SU-DHL-6 (cell line): ENCODE measurements at regions not wholly inside any gene's neighbourhood (a gene's known extent, or its start where the extent isn't known, plus 50 kb on each side); places are given as distances from the start of the nearest gene placed in this dataset.

Source experiments
- H2AFZ ChIP-seq: fragments of 200-600 bp; sonication (generic); 2 replicates; pipeline ENCODE4 v1.6.1; 2014; ENCODE audit warnings: low read depth, mild to moderate bottlenecking, moderate library complexity, mixed read lengths, antibody characterized with exemption, low read length; ENCODE audit not compliant: severe bottlenecking
- H3F3A ChIP-seq: fragments of 200-600 bp; shearing (Covaris generic); 2 replicates; pipeline ENCODE4 v1.6.0; 2016; ENCODE audit warnings: antibody characterized with exemption, mild to moderate bottlenecking; ENCODE audit not compliant: insufficient read depth
- H3K27ac ChIP-seq: fragments of 200-600 bp; sonication (generic); 2 replicates; pipeline ENCODE4 v1.5.1; 2016; ENCODE audit warnings: low read depth, mild to moderate bottlenecking, low read length, moderate library complexity, mixed read lengths
- H3K27me3 ChIP-seq: fragments of 200-600 bp; sonication (generic), shearing (Covaris generic); 2 replicates; pipeline ENCODE4 v1.6.0; 2014; ENCODE audit warnings: mild to moderate bottlenecking, low read length
- H3K36me3 ChIP-seq: fragments of 200-600 bp; sonication (generic); 2 replicates; pipeline ENCODE4 v1.6.1; 2014; ENCODE audit warnings: mild to moderate bottlenecking, low read length, mixed read lengths
- H3K4me2 ChIP-seq: fragments of 300-600, 200-600 bp; shearing (Covaris generic), sonication (generic); 2 replicates; pipeline ENCODE4 v1.6.0; 2014; ENCODE audit warnings: low read length, low read depth, mild to moderate bottlenecking; ENCODE audit not compliant: poor library complexity, severe bottlenecking
- H3K4me3 ChIP-seq: fragments of 200-600 bp; sonication (generic); 2 replicates; pipeline ENCODE4 v1.5.1; 2014; ENCODE audit warnings: antibody characterized with exemption, low read length, mild to moderate bottlenecking, mixed read lengths; ENCODE audit not compliant: insufficient read depth, poor library complexity, severe bottlenecking
- H3K79me2 ChIP-seq: fragments of 200-600 bp; sonication (generic); 2 replicates; pipeline ENCODE4 v1.6.1; 2014; ENCODE audit warnings: mild to moderate bottlenecking, low read length, moderate library complexity; ENCODE audit not compliant: insufficient read depth
- H3K9ac ChIP-seq: fragments of 200-600 bp; sonication (generic); 2 replicates; pipeline ENCODE4 v1.7.0; 2014; ENCODE audit warnings: mild to moderate bottlenecking, low read length
- H3K9me2 ChIP-seq: fragments of 200-600 bp; sonication (generic); replicated peaks from 2 replicates; pipeline ENCODE4 v1.6.1; 2014; ENCODE audit warnings: low read length; ENCODE audit not compliant: insufficient read depth
- H3K9me3 ChIP-seq: fragments of 200-600 bp; sonication (generic); 2 replicates; pipeline ENCODE4 v1.6.1; 2014; ENCODE audit warnings: low read length, mixed read lengths; ENCODE audit not compliant: insufficient read depth
- H4K20me1 ChIP-seq: fragments of 200-600 bp; sonication (generic); 2 replicates; pipeline ENCODE4 v1.6.1; 2014; ENCODE audit warnings: low read depth, mild to moderate bottlenecking, antibody characterized with exemption, low read length, moderate library complexity, mixed read lengths
- EZH2phosphoT487 ChIP-seq: fragments of 200-600 bp; sonication (generic), shearing (Covaris generic); conservative IDR thresholded peaks from 2 replicates; pipeline ENCODE4 v1.6.1; 2018; ENCODE audit warnings: mild to moderate bottlenecking, antibody characterized with exemption, low read length, moderate library complexity, mixed read lengths
- TF ChIP-seq, protein P1 (sequence below): fragments of 200-600 bp; sonication (generic); IDR thresholded peaks from one replicate; pipeline ENCODE4 v1.5.1; 2017; ENCODE audit warnings: antibody characterized with exemption, mild to moderate bottlenecking, low read length, moderate library complexity; ENCODE audit not compliant: insufficient read depth, poor library complexity, severe bottlenecking

DNA sequence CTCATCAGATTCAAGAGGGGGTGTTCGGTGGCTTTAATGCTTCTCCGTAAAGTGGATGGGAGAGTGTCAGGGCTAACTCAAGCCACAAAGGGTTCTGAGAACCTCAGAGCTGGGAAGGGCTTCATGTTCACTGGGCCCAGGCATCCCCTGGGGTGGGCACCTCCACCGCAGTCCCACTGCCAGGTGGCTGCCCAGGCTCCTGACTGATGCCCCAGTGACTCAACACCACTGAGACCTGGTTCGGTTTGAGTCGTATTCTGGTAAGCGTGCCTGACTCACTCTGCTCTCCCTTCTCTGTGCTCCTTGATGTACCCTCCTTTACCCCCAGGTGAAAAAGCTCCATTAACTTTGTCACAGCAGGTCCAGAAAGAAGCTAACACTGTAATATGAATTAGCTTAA is 304.6 kb downstream of the RPLP1 start:
- Histone ChIP-seq H3K9me3 (peaks cover 12% of the 10 kb centered on the region; the same call in 1 of the 2 replicates), H3K9ac (no peak overlapping the region), H3K4me2 (no peak overlapping the region), H3K79me2 (no peaks in the 10 kb centered on the region), H2AFZ (no peak overlapping the region), H3K27me3 (no peaks in the 10 kb centered on the region), H3K27ac (no peak overlapping the region), H3F3A (no peaks in the 10 kb centered on the region), H3K36me3 (no peaks in the 10 kb centered on the region), H3K9me2 (no peaks in the 10 kb centered on the region), H3K4me3 (no peak overlapping the region), H4K20me1 (no peaks in the 10 kb centered on the region)
- TF ChIP-seq, protein P1, sequence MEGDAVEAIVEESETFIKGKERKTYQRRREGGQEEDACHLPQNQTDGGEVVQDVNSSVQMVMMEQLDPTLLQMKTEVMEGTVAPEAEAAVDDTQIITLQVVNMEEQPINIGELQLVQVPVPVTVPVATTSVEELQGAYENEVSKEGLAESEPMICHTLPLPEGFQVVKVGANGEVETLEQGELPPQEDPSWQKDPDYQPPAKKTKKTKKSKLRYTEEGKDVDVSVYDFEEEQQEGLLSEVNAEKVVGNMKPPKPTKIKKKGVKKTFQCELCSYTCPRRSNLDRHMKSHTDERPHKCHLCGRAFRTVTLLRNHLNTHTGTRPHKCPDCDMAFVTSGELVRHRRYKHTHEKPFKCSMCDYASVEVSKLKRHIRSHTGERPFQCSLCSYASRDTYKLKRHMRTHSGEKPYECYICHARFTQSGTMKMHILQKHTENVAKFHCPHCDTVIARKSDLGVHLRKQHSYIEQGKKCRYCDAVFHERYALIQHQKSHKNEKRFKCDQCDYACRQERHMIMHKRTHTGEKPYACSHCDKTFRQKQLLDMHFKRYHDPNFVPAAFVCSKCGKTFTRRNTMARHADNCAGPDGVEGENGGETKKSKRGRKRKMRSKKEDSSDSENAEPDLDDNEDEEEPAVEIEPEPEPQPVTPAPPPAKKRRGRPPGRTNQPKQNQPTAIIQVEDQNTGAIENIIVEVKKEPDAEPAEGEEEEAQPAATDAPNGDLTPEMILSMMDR = no peak
- TF ChIP-seq EZH2phosphoT487 = no peak

DNA sequence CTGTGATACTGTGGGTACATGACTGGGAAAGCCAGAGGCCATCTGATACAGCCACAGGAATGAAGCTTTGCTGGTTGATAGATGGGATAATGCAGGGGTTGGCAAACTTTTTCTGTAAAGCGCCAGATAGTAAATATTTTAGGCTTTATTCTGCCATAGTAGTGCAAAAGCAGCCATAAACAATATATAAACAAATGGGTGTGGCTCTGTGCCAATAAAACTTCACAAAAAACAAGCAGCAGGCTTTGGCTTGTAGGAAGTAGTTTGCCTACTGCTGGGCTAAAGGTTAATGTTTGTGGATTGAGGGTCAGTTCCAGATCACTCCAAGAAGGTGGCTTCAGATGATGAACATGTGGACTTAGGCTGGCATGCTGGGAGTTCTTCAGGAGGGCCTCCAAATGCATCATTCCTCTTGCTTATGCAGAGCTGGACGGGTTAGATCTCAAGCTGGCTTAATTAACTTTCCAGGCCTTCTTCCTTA is 305.7 kb downstream of the RPLP1 start:
- Histone ChIP-seq H3K4me2 (peak overlapping the region; percentile 26), H2AFZ (no peak overlapping the region), H3F3A (no peaks in the 10 kb centered on the region), H3K9me2 (no peaks in the 10 kb centered on the region), H3K9ac (no peak overlapping the region), H3K79me2 (no peaks in the 10 kb centered on the region), H3K36me3 (no peaks in the 10 kb centered on the region), H3K27me3 (no peaks in the 10 kb centered on the region), H3K27ac (peak overlapping the region; percentile 36; the same call in 1 of the 2 replicates), H3K9me3 (peaks cover 8% of the 10 kb centered on the region; the same call in 1 of the 2 replicates), H3K4me3 (no peak overlapping the region), H4K20me1 (no peaks in the 10 kb centered on the region)
- TF ChIP-seq, protein P1 = no peak
- no peak for TF ChIP-seq EZH2phosphoT487

DNA sequence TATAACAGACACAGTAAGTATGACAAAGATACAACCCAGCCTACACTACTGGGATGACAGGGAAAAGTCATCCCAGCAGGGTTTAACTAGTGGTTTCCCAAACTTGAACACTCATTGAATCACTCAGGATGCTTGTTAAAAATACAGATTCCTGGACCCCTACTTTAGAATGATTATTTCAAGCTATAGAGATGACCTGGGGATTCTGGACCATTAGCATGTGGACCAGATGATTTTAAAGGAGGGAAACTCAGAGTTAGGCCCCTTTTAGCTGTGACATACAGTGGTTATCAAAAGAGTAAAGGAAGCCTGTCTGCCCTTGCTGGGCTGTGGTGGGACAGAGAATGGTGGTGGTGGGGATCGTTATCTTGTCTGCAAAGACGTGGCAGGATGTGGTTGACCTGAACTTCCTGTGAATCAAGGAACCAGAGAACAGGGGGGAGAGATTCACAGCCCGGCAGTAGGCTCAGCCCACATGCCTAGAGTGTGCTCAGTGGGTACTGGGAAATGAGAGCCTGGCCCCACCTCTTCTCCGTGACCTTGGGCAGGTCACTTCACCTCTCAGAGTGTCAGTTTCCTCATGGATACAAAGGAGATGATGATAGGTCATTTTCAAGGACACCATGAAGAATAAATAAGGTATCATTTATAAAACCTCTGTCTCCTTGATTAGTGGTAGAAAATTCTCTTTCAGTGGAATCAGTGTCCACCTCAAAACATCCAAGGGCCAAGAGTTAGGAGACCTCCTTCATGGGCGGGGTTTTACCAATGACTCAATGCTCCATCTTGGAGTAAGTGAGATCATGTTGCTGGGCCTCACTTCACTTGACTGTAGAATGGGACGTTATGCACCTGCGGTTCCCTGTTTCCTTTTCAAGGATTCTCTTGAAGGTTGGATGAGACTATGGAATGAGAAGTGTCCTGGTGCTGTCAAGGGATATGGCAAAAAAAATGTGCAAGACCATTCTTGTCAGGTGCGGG is 306.5 kb downstream of the RPLP1 start:
- TF ChIP-seq EZH2phosphoT487 = no peak
- TF ChIP-seq, protein P1 = no peak
- Histone ChIP-seq H3K27ac (peak overlapping the region; percentile 36), H3K9me3 (peaks cover under 1% of the 10 kb centered on the region; the same call in 1 of the 2 replicates), H3K4me3 (no peak overlapping the region), H2AFZ (no peak overlapping the region), H3K9me2 (no peaks in the 10 kb centered on the region), H3F3A (no peaks in the 10 kb centered on the region), H4K20me1 (no peaks in the 10 kb centered on the region), H3K79me2 (no peaks in the 10 kb centered on the region), H3K27me3 (no peaks in the 10 kb centered on the region), H3K4me2 (peak overlapping the region; percentile 26), H3K9ac (no peak overlapping the region), H3K36me3 (no peaks in the 10 kb centered on the region)
